Transverse colon (tissue), 4 donors: ENCODE measurements at regions not wholly inside any gene's neighbourhood (a gene's known extent, or its start where the extent isn't known, plus 50 kb on each side); places are given as distances from the start of the nearest gene placed in this dataset.

Source experiments
- DNase-seq: peaks from one replicate; pipeline ENCODE4 v3.0.0-alpha.2; 2019
- H3K27ac ChIP-seq, 4 donors: fragments of 200-600 bp; sonication (generic); 2 replicates each; pipeline ENCODE4 v1.5.1; 2016 to 2018; ENCODE audit warnings: inconsistent platforms in 4 of 4
- H3K27me3 ChIP-seq: fragments of 200-600 bp; sonication (generic); 2 replicates; pipeline ENCODE4 v1.5.1; 2017; ENCODE audit warnings: inconsistent platforms
- H3K36me3 ChIP-seq, 4 donors: fragments of 200-600 bp; sonication (generic); 2 replicates each; pipeline ENCODE4 v1.5.1; 2017 to 2019; ENCODE audit warnings: inconsistent platforms in 4 of 4
- H3K4me1 ChIP-seq, 4 donors: fragments of 200-600 bp; sonication (generic); 2 replicates each; pipeline ENCODE4 v1.5.1; 2017 to 2020; ENCODE audit warnings: inconsistent platforms in 4 of 4
- H3K4me3 ChIP-seq, 4 donors: fragments of 200-600 bp; sonication (generic); 1 replicate in 1 of 4; 2 replicates in 3 of 4; pipeline versions ENCODE4 v1.5.1 to v1.6.1; 2017 to 2019; ENCODE audit warnings: inconsistent platforms in 4 of 4
- H3K9me3 ChIP-seq, 2 donors: fragments of 200-600 bp; sonication (generic); 2 replicates each; pipeline ENCODE4 v1.5.1; 2017 to 2019; ENCODE audit warnings: inconsistent platforms in 2 of 2
- CTCF ChIP-seq, 5 experiments: fragments of 200-600 bp in 3 of 5; fragments of 450-650 bp in 2 of 5; sonication (generic) in 3 of 5; IDR thresholded peaks; 1 replicate in 2 of 5; 2 replicates in 3 of 5; pipeline ENCODE4 v1.5.1; 2016 to 2017; ENCODE audit warnings: antibody characterized with exemption in 5 of 5, inconsistent platforms in 3 of 5, mild to moderate bottlenecking in 2 of 5, moderate library complexity in 1 of 5
- EP300 ChIP-seq: sonication (generic); formaldehyde crosslinking; IDR thresholded peaks from one replicate; pipeline ENCODE4 v1.6.1; 2017; ENCODE audit warnings: antibody characterized with exemption, low read depth
- POLR2A ChIP-seq: fragments of 450-650 bp; IDR thresholded peaks from one replicate; pipeline ENCODE4 v1.6.1; 2016; ENCODE audit warnings: antibody characterized with exemption, mild to moderate bottlenecking, moderate library complexity
- POLR2AphosphoS5 ChIP-seq, 3 donors: sonication (generic); formaldehyde crosslinking; IDR thresholded peaks; one replicate each; pipeline ENCODE4 v1.6.1; 2016; ENCODE audit warnings: antibody characterized with exemption in 3 of 3
- WGBS, 2 donors: methylation state at CpG; one replicate each; pipeline ENCODE4 v1.1.5; 2018; ENCODE audit warnings: low coverage in 1 of 2; 5-methylcytosine and 5-hydroxymethylcytosine counted together
- in situ Hi-C, 4 donors: fragments of 200-750 bp; cut with MboI; loops; one replicate each; pipeline versions ENCODE4 v1.15.0 to v1.15.1; 2017; ENCODE audit warnings: low sequenced_read_pairs in 3 of 4, low pct_ligation_motif_present in 1 of 4, low pct_unique_long_range_greater_than_20kb in 1 of 4
- intact Hi-C: fragments of 100-400 bp; cut with DNase I; formaldehyde crosslinking; loops from one replicate; pipeline ENCODE4 v1.15.1; 2023; ENCODE audit warnings: low total_unique reads

GRCh38 chr15:87614704-87615103 lies 641.8 kb downstream of the NTRK3 start:
- Histone ChIP-seq H3K9me3 (no peaks in the 10 kb centered on the region), H3K27ac (no peak overlapping the region), H3K27me3 (no peaks in the 10 kb centered on the region), H3K4me3 (no peak overlapping the region), H3K36me3 (no peaks in the 10 kb centered on the region), H3K4me1 (peaks cover 0 to 7% (median 0%) of the 10 kb centered on the region in 4 donors)
- no peak for TF ChIP-seq CTCF (IDR thresholded peaks at IDR 0.05)
- in situ Hi-C loops (no loop called here), intact Hi-C loops (no loop called here)
- DNase-seq = no peak
- WGBS, 2 donors = 67 to 70% methylated on average over 4 to 9 of the region's 9 CpGs

- 80 to 85% methylated on average over 8 of the region's 8 CpGs for WGBS, 2 donors
- H3K36me3 ChIP-seq = no peaks in the 10 kb centered on the region
- H3K9me3 ChIP-seq = no peaks in the 10 kb centered on the region
- no peaks in the 10 kb centered on the region for H3K27me3 ChIP-seq
- no peak overlapping the region for H3K4me3 ChIP-seq
- in situ Hi-C loops (no loop called here), intact Hi-C loops (no loop called here)
- TF ChIP-seq POLR2AphosphoS5 (IDR thresholded peaks at IDR 0.05) = no peak
- TF ChIP-seq EP300 = no peak
- TF ChIP-seq CTCF (IDR thresholded peaks at IDR 0.05) = no peak
- no peak for TF ChIP-seq POLR2A
- H3K27ac ChIP-seq = no peak overlapping the region
- no peak for DNase-seq
- peaks cover 0 to 6% (median 0%) of the 10 kb centered on the region in 4 donors for H3K4me1 ChIP-seq
These were observed 646.2 kb downstream of the NTRK3 start for GRCh38 chr15:87610366-87610765.

- Histone ChIP-seq H3K27me3 (no peaks in the 10 kb centered on the region), H3K36me3 (no peaks in the 10 kb centered on the region), H3K27ac (no peak overlapping the region), H3K4me1 (peaks cover 0 to 6% (median 0%) of the 10 kb centered on the region in 4 donors), H3K4me3 (no peak overlapping the region), H3K9me3 (no peaks in the 10 kb centered on the region)
- TF ChIP-seq POLR2A (no peak), CTCF (IDR thresholded peaks at IDR 0.05) (no peak), POLR2AphosphoS5 (IDR thresholded peaks at IDR 0.05) (no peak), EP300 (no peak)
- no peak for DNase-seq
- intact Hi-C loops (no loop called here), in situ Hi-C loops (no loop called here)
- 65 to 66% methylated on average over 4 of the region's 4 CpGs for WGBS, 2 donors
These were observed 646.6 kb downstream of the NTRK3 start for GRCh38 chr15:87609894-87610293.

GRCh38 chr15:87609474-87609873 lies 647.1 kb downstream of the NTRK3 start:
- DNase-seq = no peak
- 14 to 20% methylated on average over 1 of the region's 1 CpG for WGBS, 2 donors
- H3K4me1 ChIP-seq = peaks cover 0 to 6% (median 0%) of the 10 kb centered on the region in 4 donors
- no peak overlapping the region for H3K4me3 ChIP-seq
- in situ Hi-C loops (no loop called here), intact Hi-C loops (no loop called here)
- no peak for TF ChIP-seq CTCF (IDR thresholded peaks at IDR 0.05)
- no peak for TF ChIP-seq EP300
- no peak overlapping the region for H3K27ac ChIP-seq
- no peaks in the 10 kb centered on the region for H3K9me3 ChIP-seq
- no peaks in the 10 kb centered on the region for H3K27me3 ChIP-seq
- no peaks in the 10 kb centered on the region for H3K36me3 ChIP-seq
